Lower leg skin (tissue), 3 donors: ENCODE measurements at regions not wholly inside any gene's neighbourhood (a gene's known extent, or its start where the extent isn't known, plus 50 kb on each side); places are given as distances from the start of the nearest gene placed in this dataset.

Experiments used
- POLR2A ChIP-seq, 2 donors: fragments of 450-650 bp; IDR thresholded peaks; one replicate each; pipeline ENCODE4 v1.6.1; 2016 to 2017; ENCODE audit warnings: antibody characterized with exemption in 2 of 2, mild to moderate bottlenecking in 1 of 2, moderate library complexity in 1 of 2
- TF ChIP-seq, protein P1 (sequence below), 3 donors: fragments of 450-650 bp; IDR thresholded peaks; one replicate each; pipeline ENCODE4 v1.5.1; 2016; ENCODE audit warnings: antibody characterized with exemption in 3 of 3, mild to moderate bottlenecking in 3 of 3, moderate library complexity in 2 of 3

DNA sequence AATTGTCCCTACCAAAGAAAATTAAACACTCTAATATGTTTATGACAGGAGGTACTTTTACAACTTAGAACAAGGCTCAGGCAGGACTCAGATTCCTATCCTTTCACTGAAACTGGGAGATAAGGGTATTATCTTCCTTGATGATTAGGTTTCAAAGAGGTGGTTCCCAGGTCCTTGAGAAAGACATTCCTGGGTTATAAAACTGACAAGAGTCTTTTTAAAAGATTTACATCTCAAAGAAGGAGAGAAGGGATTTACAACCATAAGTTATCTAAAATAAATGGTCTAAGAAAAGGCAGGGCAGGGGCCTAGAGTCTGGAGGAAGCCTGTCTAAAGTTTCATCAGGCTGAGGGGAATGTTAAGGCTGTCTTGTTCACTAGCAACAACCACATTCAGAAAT lies 1492.5 kb downstream of the HACE1 start:
- TF ChIP-seq, protein P1, sequence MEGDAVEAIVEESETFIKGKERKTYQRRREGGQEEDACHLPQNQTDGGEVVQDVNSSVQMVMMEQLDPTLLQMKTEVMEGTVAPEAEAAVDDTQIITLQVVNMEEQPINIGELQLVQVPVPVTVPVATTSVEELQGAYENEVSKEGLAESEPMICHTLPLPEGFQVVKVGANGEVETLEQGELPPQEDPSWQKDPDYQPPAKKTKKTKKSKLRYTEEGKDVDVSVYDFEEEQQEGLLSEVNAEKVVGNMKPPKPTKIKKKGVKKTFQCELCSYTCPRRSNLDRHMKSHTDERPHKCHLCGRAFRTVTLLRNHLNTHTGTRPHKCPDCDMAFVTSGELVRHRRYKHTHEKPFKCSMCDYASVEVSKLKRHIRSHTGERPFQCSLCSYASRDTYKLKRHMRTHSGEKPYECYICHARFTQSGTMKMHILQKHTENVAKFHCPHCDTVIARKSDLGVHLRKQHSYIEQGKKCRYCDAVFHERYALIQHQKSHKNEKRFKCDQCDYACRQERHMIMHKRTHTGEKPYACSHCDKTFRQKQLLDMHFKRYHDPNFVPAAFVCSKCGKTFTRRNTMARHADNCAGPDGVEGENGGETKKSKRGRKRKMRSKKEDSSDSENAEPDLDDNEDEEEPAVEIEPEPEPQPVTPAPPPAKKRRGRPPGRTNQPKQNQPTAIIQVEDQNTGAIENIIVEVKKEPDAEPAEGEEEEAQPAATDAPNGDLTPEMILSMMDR (IDR thresholded peaks at IDR 0.05), result no peak
- no peak for TF ChIP-seq POLR2A (IDR thresholded peaks at IDR 0.05)
